Activated CD4-positive, alpha-beta memory T cell treated with anti-CD3 and anti-CD28 coated beads for 36 hours (primary cell): ENCODE measurements at regions not wholly inside any gene's neighbourhood (a gene's known extent, or its start where the extent isn't known, plus 50 kb on each side); places are given as distances from the start of the nearest gene placed in this dataset.

Source experiments
- CTCF ChIA-PET: fragments of 350-600 bp; sonication (Branson Sonifier 250); formaldehyde crosslinking; loops from one replicate; lab custom pipeline; 2021; ENCODE audit warnings: antibody characterized with exemption, inconsistent platforms; lab: Charles Lee
- POLR2A ChIA-PET: fragments of 350-600 bp; sonication (Branson Sonifier 250); formaldehyde crosslinking; loops from one replicate; lab custom pipeline; 2021; ENCODE audit warnings: antibody characterized with exemption; lab: Charles Lee
- DNase-seq: peaks from one replicate; pipeline ENCODE4 v3.0.0-alpha.2; 2020
- H3K27ac Mint-ChIP-seq: one replicate; pipeline ENCODE4 v1.8.0; 2021; ENCODE audit warnings: mixed read lengths
- H3K27me3 Mint-ChIP-seq: one replicate; pipeline ENCODE4 v1.8.0; 2021; ENCODE audit warnings: mixed read lengths
- H3K36me3 Mint-ChIP-seq: one replicate; pipeline ENCODE4 v1.8.0; 2021; ENCODE audit warnings: mixed read lengths
- H3K4me1 Mint-ChIP-seq: one replicate; pipeline ENCODE4 v1.8.0; 2021; ENCODE audit warnings: low read depth, mixed read lengths
- H3K4me3 Mint-ChIP-seq: one replicate; pipeline ENCODE4 v1.8.0; 2021; ENCODE audit warnings: mild to moderate bottlenecking, mixed read lengths
- H3K9me3 Mint-ChIP-seq: one replicate; pipeline ENCODE4 v1.8.0; 2021; ENCODE audit warnings: mixed read lengths
- intact Hi-C: fragments of 100-400 bp; cut with micrococcal nuclease; formaldehyde crosslinking; loops from one replicate; pipeline ENCODE4 v1.15.1; 2023

- ChIA-PET POLR2A (no interaction called here), CTCF (interaction anchor here (0.8 to 2.8 kb wide), 13 partner anchors 8 to 485 kb away, joined by 3 to 20 read pairs (median 4); no protein-coding TSS in a partner anchor)
- H3K4me1 Mint-ChIP-seq: no peaks in the 10 kb centered on the region
Observed at GRCh38 chr4:74674750-74675149, 119.6 kb downstream of the BTC start.

DNA sequence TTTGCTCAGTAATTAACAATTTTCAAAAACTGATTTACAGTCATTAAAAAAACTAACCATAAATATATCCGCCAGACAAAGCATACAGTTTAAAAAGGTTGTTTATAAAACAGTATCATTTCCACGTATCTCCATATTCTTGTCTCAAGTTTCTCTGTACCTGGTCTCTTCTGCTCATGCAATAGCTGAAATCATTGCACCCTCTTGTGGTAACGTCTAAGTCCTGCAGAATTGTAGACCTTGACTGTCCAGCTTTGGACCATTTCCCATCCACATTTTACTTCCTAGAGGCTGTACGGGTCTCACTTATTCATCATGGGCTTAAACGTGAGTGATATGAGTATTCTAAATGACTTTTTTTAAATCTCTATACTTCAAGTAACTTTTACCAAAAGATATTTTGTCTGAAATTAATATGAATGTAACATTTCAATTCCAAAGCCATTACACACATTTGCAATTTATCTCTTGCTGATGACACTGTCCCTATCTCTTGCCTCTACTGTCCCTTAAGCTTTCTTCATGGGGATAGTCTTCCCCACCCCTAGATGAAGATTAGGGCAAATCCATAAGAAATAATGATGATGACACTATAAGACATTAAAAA lies 118.5 kb downstream of the BTC start:
- Mint-ChIP-seq H3K27me3 (peaks cover 3% of the 10 kb centered on the region), H3K36me3 (no peaks in the 10 kb centered on the region), H3K4me1 (no peaks in the 10 kb centered on the region), H3K27ac (no peak overlapping the region), H3K9me3 (no peaks in the 10 kb centered on the region), H3K4me3 (no peak overlapping the region)
- CTCF ChIA-PET: interaction anchor here (0.9 to 2.8 kb wide), 18 partner anchors 9 to 486 kb away, joined by 3 to 20 read pairs (median 4); no protein-coding TSS in a partner anchor
- no peak for DNase-seq
- intact Hi-C loops: loop anchor here (1.0 kb wide), 4 partner anchors 298 to 447 kb away; no protein-coding TSS in a partner anchor
- POLR2A ChIA-PET: no interaction called here

More at GRCh38 chr4:74674750-74675149, 119.6 kb downstream of the BTC start:
- Mint-ChIP-seq H3K36me3 (no peaks in the 10 kb centered on the region), H3K27ac (no peak overlapping the region), H3K4me3 (no peak overlapping the region), H3K9me3 (no peaks in the 10 kb centered on the region), H3K27me3 (peaks cover 2% of the 10 kb centered on the region)
- intact Hi-C loops: loop anchor here (1.0 to 5.0 kb wide), 5 partner anchors 137 to 446 kb away; no protein-coding TSS in a partner anchor
- no peak for DNase-seq

DNA sequence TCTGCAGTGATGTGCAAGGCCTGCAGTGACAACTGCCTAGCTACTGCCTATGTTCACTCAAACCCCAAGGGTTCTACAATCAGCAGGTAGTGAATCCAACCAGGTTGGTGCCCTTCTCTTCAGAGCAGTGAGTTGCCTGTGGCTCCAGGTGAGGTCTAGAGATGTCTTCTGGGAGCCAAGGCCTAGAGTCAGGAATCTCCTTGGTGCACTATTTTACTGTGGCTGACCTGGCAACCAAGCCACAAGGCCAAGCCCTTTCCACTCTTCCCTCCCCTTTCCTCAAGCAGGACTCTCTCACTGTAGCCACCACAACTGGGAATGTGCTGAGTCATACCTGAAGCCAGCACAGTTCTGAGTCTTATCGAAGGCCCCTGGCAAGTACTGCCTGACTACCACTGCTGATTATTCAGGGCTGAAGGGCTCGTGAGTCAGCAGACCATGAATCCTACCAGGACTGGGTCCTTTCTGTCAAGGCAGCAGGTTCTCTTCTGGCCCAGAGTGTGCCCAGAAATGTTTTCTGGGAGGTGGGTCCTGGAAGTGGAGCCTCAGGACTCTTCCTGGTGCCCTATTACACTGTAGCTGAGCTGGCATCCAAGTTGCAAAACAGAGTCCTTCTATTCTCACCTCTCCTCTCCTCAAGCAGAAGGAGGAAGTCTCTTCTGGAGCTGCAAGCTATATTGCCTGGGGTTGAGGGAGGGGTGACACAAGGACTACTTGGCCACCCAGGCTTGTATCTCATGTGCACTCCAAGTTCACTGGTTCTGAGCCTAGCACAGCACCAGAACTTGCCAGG lies 111.6 kb downstream of the BTC start:
- DNase-seq: no peak
- intact Hi-C loops: no loop called here
- CTCF ChIA-PET: no interaction called here
- POLR2A ChIA-PET: no interaction called here
- Mint-ChIP-seq H3K27ac (no peak overlapping the region), H3K9me3 (no peaks in the 10 kb centered on the region), H3K4me1 (no peaks in the 10 kb centered on the region), H3K27me3 (peaks cover 16% of the 10 kb centered on the region), H3K4me3 (no peak overlapping the region), H3K36me3 (no peaks in the 10 kb centered on the region)

- Mint-ChIP-seq H3K27me3 (peaks cover 1% of the 10 kb centered on the region), H3K36me3 (no peaks in the 10 kb centered on the region), H3K4me1 (no peaks in the 10 kb centered on the region), H3K27ac (no peak overlapping the region), H3K4me3 (no peak overlapping the region), H3K9me3 (no peaks in the 10 kb centered on the region)
- intact Hi-C loops: no loop called here
- no peak for DNase-seq
- ChIA-PET POLR2A (no interaction called here), CTCF (interaction anchor here (1.0 kb wide), 1 partner anchor 17 kb away, joined by 4 read pairs; no protein-coding TSS in a partner anchor)
Observed at GRCh38 chr4:74692972-74693371, 101.4 kb downstream of the BTC start.
